HPDE6-E6E7 (cell line): ENCODE measurements at regions not wholly inside any gene's neighbourhood (a gene's known extent, or its start where the extent isn't known, plus 50 kb on each side); places are given as distances from the start of the nearest gene placed in this dataset.

Experiments
- DNase-seq: peaks from one replicate; pipeline ENCODE4 v3.0.0; 2011; ENCODE audit warnings: missing footprints; ENCODE audit errors: extremely low spot score

GRCh38 chr20:40957265-40957760, 71.3 kb upstream of the TOP1 start:
- DNase-seq, result no peak

- DNase-seq, result no peak
Observed at GRCh38 chr20:40958598-40958997, 70.0 kb upstream of the TOP1 start.

GRCh38 chr20:40959325-40960092, 69.1 kb upstream of the TOP1 start:
- no peak for DNase-seq

- DNase-seq, result no peak
Observed at GRCh38 chr20:40960101-40960500, 68.5 kb upstream of the TOP1 start.

GRCh38 chr20:40960521-40960956, 68.1 kb upstream of the TOP1 start:
- no peak for DNase-seq

- DNase-seq, result no peak
Observed at GRCh38 chr20:40961176-40961575, 67.4 kb upstream of the TOP1 start.

- DNase-seq, result no peak
Observed at GRCh38 chr20:40961686-40962640, 66.7 kb upstream of the TOP1 start.

GRCh38 chr20:40962733-40963504, 65.7 kb upstream of the TOP1 start:
- peak; percentile 91 for DNase-seq

- no peak for DNase-seq
Observed at GRCh38 chr20:40963505-40963845, 65.1 kb upstream of the TOP1 start.

- no peak for DNase-seq
Observed at GRCh38 chr20:40965671-40966070, 63.0 kb upstream of the TOP1 start.

GRCh38 chr20:40966103-40966502, 62.5 kb upstream of the TOP1 start:
- no peak for DNase-seq

- DNase-seq, result no peak
Observed at GRCh38 chr20:40966516-40967185, 62.0 kb upstream of the TOP1 start.

- DNase-seq, result no peak
Observed at GRCh38 chr20:40967700-40968099, 60.9 kb upstream of the TOP1 start.

- peak; percentile 85 for DNase-seq
Observed at GRCh38 chr20:40968816-40969562, 59.6 kb upstream of the TOP1 start.

GRCh38 chr20:40970218-40970617, 58.4 kb upstream of the TOP1 start:
- DNase-seq, result no peak

- no peak for DNase-seq
Observed at GRCh38 chr20:40977218-40977617, 51.4 kb upstream of the TOP1 start.

- DNase-seq, result no peak
Observed at GRCh38 chr20:40978761-40979160, 49.9 kb upstream of the TOP1 start.
